ENCODE measurements at regions not wholly inside any gene's neighbourhood (a gene's known extent, or its start where the extent isn't known, plus 50 kb on each side); places are given as distances from the start of the nearest gene placed in this dataset.

DNA sequence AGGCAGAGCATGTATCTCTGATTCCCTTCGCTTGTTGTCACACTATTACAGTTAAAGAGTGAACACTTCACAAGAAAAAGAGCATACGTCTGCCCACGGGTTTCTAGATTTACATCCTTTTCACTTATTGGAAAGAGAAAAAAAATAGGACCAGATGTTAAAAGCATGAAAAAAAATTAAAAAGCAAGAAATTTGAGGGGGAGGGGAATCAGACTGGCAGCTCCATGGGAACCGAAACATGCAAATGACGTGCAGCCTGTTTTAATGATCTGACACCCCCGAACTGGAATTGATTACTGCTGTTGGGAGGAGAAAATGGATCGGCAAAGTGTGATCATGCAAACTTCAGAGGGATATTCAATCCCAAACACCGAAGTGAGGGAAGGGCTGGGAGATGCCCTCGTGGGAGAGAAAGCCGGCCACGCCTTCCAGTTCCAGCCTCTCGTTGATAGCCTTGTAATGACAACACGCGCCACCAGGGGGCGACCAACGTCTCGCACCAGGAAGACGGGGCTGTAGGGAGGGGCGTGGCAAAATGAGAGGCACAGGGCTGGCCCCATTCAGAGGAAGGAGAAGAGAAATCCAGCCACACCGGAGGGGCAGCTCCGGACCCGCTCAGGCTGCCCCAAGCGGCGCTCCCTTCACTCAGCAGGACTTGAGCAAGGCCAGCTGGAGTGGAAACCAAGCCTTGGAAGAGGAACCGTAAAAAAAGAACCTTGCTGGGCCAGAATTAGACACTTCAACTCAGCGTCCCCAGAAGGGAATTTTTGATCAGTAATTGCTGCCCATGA, 53.8 kb upstream of the SYT13 start:
- peak; percentile 77 for DNase-seq

DNA sequence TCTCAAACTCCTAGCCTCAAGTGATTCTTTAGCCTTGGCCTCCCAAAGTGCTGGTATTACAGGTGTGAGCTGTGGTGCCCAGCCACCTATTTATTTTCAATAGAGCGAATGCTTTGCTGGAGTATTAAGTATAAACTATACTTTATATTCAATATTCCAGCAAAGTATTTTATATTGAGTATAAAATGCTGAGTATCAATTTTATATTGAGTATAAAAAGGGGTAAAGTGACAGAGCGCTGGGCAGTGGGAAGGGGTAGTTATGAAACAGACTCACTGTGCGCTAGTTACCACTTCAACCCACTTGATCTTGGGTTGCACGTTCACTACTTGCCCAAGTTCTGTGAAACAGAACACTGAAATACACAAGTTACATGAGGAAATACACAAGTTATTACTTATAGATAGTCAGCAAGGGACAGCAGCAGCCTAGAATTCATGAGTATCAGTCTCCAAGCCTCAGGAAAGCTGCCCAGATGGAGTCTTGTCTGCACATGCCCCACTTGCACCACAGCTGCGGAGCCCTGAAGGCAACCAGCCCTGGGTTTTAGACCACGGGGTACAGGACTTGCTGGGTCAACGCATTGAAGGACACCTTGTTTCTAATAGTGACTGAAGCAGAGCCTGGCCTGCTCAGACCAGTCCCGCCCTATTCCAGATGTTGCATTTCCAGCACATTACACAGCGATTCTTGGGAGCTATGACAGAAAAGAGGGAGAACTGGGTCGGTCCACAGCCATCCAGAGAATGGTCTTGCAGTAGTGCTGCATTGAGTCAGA, 51.6 kb upstream of the SYT13 start:
- DNase-seq = no peak

DNA sequence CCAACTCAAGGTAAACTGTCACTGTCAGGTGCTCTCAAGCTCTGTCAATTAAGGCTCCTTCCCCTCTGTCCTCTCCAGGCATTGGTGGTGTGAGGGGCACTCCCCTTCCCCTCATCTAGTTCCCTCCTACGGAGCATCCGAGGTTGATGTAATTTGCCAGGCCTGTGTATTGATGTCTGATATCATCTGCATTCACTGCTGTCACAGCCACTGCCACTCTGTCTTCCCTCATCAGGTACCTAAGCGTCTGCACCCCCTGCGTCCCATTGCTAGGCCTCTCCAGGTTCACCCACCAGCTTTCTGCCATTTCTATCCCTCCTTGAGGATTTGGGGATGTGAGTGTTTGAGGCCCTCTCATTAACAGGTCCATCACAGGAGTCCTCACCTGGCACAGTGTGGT, 50.0 kb upstream of the SYT13 start:
- no peak for DNase-seq

All from NCI-H748 treated with DMSO at 0.1 percent for 48 hours (cell line).